NCI-H1436 treated with DMSO at 0.1 percent for 48 hours (cell line): ENCODE measurements at regions not wholly inside any gene's neighbourhood (a gene's known extent, or its start where the extent isn't known, plus 50 kb on each side); places are given as distances from the start of the nearest gene placed in this dataset.
"Not testable (repeated sequence)": the region's sequence is repeated elsewhere in the genome, so short reads cannot be mapped to it uniquely, and the experiment has no call there.

Experiments
- DNase-seq: peaks from one replicate; lab custom pipeline; 2025; lab: John Stamatoyannopoulos, UW

DNA sequence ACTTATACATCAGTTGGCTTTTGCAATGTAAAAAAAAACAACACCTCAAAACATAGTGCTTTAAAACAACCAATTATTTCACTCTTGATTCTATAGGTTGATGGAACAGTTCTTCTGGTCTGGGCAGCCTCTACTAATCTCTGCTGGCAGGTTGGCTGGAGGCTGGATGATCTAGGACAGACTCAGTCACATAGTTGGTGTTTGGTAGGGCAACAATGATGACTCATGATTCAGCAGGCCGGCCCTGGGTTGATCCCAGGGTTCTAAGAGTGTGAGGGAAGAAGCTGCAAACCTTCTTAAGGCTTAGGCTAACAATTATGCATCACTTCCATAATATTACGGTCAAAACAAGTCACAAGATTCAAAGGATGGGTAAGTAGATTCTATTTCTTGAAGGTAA is 558.2 kb downstream of the ZNF674 start:
- DNase-seq, result no peak

DNA sequence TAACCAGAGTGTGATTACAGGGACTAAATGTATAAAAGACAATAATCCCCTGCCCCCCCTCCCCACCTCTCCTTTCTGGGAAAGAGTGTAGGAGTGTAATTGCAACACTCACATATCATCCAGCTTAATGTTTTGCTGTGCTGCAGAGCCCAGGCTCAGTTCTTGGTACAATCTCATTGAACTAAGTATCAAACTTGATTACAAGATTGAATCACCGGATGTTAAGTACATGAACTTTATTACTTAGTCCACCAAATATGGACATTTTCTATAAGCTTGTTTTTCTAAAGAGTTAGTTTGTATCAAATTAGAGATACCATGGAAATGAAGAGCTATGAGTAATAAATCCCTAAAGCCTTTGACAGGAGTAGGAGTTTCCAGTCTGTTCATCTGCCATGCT is 559.1 kb downstream of the ZNF674 start:
- no peak for DNase-seq

DNA sequence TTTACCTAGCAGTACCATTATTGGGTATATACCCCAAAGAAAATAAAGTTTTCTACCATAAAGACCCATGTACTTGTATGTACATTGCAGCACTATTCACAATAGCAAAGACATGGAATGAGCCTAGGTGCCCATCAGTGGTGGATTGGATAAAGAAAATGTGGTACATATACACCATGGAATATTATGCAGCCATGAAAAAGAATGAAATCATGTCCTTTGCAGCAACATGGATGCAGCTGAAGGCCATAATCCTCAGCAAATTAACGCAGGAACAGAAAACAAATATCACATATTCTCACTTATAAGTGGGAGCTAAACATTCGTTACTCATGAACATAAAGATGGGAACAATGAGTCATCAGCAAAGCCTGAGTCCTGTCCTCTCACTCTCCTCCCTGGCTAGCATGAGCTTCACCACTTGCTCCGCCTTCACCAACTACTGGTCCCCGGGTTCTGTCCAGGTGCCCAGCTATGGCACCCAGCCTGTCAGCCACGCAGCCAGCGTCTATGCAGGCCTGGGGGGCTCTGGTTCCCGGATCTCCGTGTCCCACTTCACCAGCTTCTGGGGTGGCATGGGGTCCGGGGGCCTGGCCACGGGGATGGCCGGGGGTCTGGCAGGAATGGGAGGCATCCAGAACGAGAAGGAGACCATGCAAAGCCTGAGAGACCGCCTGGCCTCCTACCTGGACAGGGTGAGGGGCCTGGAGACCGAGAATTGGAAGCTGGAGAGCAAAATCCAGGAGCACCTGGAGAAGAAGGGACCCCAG is 562.1 kb downstream of the ZNF674 start:
- DNase-seq, result not testable (repeated sequence)

DNA sequence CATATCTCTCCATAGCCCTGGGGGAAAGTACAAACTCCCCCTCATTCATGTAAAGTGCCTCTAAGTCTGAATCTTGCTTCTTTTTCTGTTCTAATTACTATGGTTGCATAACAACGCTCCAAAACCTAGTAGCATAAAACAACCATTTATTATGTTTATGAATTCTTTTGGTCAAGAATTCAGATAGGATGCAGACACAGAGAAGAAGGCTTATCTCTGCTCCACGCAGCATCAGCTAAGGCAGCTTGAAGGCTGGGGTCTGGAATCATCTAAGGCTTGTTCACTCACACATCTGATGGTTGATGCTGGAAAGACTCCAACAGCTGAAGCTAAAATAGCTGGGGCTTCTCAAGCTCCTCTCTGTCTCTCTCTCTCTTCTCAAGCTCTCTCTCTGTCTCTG is 564.5 kb downstream of the ZNF674 start:
- no peak for DNase-seq

DNA sequence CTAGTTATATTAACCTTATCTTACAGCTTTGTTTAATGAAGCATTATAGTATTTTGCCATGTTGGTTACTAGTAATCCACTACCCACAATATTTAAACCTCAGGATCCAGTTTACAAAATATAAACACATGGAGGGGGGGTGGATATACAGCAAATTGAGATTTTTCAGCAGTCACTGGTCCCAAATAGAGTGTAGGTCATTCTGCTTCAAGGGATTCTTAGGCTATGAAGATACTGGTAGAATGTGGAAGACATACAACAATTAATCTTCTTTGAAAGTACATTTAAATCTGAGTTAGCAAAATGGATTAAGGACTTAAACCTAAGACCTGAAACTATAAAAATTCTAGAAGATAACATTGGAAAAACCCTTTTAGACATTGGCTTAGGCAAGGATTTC is 569.6 kb downstream of the ZNF674 start:
- no peak for DNase-seq

DNA sequence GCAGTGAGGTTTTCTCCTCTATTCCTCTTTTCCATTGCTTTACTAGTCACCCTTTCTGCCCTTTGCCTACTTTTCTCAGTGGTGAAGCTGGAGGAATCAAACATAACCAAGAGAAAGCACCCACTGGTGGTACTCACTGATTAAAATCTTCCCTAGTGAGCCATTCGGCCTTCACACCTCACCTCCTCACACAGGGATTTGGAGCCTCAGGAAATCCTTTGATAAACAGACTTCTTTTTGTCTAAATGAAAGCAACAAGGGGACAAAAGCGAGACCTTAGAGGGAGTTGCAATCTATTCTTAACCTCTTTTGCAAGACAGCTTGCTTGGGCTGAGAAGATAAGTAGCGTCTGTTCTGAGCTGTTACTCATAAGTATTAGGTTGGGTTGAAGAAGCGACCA is 572.6 kb downstream of the ZNF674 start:
- DNase-seq, result no peak

DNA sequence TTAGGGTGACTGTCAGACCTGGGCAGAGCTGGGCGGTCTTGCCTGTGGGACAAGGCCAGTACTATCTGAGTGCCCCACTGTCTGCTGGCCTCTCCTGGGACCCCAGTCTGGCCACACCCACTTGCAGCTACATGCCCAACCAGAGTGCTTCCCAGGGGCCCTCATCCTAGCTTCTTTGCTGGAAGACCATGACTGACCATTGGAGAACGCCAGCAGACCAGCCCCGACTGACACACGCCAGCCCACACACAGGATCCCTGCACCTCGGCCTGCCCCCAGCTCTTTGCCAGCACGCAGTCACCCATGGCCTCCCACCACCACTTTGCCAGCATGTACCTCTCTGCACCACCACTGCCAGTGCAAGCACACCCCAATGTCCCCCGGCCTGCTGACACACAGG is 585.7 kb downstream of the ZNF674 start:
- DNase-seq, result no peak

DNA sequence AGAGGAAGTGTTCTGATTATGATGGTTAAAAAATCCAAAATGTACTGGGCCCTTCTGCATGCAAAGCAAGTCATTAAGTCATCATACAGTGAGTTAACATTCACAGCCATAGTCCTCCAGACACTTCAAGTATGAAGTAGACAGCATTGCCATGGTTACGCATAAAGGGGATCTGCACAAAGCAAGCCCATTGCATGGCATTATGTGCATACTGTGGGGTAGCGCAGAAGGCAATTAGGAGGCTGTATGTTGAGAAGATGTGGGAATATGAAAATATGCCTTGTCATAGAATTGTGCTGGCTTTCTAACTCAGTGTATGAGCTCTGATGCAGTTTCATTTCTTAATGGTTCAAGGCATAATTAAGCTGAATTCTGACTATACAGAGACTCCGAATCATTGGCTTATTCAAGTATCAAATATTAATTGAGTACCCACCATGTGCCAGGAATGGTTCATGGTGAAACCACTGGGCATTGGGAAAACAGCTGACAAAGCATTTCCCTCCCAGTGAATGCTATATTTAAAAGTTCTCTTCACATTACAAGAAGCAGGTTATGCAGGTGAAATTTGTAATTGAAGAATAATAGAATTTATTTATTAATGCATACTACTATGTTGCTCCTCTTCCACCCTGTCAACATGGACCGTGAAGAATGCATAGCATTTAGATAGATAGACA is 588.9 kb downstream of the ZNF674 start:
- no peak for DNase-seq

DNA sequence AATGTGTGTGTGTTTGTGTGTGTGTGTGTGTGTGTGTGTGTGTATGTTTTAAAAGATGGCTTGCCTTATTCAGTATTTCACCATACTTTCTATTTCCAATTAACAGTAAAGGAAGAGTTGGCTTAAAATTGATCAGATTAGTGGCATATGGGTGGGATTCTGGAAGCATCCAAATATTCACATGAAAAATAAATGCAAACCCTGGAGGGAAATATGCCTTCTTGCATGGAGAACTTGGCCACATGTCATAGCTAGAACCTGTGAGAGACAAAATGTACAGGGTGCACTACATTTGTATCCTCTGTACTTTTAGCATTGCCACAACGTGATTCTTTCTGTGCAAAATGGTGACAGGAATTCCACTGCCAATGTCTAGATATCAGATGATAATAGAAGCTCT is 589.6 kb downstream of the ZNF674 start:
- DNase-seq, result no peak

DNA sequence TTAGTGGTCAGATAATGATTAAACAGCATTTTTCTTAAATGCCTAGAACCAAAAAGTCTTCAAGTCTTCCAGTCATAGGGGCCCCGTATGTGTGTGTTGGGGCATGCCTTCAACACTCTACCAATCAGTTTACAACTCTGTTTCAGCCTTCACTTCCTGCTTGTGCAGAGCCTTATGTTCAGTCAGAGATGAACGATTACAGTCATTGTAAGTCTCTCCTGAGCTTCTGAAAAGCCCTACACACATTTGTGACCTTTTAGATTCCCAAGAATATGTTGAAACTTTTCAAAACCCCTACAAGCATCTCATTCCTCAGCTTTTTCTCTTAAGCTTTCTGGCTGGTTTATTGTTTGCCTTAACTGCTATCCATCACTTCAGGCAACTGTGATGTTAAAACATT is 591.2 kb downstream of the ZNF674 start:
- no peak for DNase-seq

DNA sequence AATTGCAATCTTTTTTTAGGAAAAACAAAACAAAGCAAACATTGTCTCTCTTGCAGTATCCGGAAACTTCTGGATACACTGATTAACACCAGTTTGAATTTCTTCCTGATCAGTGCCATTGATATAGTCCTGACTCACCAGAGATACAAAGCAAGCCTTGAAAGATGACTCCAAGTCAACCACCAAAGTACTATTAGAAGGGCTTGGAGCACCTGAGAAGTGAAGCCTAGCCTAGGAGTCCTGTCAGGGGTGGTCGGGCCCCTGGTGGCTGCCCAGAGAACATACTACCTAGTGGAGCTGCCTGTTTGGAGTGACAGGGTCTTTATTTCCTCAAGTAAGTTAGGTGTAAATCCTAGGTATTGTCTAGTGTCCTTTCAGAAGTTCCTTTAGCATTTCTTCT is 593.2 kb downstream of the ZNF674 start:
- DNase-seq, result no peak

DNA sequence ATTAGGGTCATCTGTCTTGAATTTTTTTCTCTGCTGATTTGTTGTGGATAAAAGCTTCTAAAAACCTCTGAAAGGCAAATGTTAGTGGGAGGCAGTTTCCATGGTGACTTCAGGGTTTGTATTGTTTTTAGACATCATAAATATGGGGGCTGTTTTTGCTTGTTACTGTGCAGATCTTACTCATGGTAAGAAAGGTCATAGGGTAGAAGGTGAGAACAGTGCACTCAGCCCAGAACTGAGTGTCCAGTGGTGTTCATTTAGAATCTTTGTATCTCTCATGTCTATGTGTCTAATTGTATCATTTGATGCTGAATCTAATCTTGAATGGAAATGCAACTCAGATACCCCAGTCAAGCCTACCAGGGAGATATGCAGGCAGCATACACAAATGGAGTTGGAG is 609.8 kb downstream of the ZNF674 start:
- no peak for DNase-seq

DNA sequence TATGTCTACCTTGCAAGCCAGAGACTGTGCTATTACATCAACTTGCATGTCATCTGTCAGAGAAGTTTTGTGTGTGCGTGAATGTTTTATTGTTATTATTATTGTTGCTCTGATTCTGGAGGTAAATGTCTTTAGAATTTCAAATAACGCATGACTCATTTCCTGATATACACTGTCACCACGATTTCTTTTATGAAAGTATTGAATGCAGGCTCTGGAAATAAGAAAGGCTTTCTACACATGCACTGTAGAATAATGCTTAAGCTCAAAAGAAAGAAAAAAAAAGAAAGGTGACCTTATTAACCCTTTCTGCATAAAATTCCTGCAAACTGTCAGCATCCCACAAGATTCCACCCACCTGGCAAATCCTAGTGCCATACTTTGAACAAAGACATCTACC is 632.9 kb downstream of the ZNF674 start:
- DNase-seq, result no peak

DNA sequence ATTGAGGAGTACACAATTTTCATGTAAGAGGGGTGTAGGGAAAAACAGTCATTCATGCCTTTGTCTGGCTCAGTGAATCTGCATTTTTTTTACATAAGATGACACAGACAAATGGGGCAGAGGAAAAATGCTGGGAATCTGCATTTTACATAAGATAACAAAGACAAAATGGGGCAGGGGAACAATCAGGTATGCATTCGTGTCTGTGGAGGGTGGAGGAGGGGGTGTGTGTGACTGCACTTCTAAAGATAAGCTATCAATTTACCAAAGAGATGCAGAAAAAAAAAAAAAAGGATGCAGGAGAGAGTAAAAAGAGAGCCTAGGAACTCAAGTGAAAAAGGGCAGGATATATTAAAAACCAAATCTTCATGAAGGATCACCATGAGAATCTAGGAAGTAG is 637.4 kb downstream of the ZNF674 start:
- no peak for DNase-seq

DNA sequence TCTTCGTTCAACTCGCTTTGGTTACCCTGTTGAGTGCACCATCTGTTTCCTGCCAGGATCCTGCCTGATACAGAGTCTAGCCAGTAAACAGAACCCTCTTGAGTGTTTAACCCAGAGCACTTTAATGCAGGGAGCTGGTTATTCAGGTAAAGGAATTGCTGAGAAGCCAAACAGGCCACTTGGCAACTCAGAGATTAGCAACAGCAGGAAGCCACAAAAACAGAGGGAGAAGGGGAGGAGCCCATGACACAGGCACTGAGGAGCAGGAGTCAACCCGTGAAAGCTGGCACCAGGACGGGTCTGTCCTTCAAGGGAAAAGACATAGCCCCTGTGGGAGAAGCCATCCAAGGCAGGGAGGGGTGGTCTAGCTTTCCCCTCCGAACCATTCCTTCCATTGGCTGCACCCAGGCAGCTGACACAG is 641.4 kb downstream of the ZNF674 start:
- DNase-seq, result no peak

DNA sequence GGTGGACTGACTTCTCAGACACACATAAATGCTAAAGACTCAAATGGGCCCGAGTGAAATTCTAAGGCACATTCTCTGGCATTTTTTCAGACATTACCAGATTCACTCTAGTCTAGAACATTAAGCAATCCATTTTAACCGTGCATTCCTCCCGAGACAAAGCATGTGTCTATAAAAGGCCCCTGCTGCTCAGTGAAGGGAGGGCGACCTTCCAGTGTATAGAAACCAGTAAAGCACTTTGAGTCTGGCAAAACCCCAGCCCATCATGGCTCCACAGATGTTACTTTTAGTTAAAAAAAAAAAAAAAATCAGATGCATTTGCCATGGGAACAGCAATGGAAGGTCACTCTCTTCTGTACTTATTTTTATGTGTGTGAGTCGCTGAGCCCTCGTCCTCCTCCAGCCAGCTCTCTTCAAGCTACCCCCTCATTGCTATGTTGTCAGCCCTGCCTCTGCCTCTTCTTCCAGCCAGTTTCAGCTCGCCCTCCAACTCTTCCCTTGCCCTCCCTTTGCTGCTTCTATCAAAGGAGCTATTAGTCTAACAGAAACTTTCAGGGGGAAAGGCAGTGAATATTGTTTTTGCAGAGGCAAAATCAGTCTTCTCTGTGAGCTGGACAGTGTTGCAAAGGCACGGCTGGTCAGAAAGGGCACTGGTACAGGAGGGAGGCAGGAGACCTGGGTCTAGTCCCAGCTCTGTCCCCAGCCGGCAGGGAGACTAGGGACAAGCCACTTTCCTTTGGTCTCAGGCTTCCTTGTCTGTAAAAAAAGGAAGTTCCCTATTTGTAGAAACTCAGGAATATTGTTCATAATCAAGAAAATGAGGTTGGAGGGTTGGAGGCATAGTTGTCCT is 644.2 kb downstream of the ZNF674 start:
- DNase-seq, result no peak

DNA sequence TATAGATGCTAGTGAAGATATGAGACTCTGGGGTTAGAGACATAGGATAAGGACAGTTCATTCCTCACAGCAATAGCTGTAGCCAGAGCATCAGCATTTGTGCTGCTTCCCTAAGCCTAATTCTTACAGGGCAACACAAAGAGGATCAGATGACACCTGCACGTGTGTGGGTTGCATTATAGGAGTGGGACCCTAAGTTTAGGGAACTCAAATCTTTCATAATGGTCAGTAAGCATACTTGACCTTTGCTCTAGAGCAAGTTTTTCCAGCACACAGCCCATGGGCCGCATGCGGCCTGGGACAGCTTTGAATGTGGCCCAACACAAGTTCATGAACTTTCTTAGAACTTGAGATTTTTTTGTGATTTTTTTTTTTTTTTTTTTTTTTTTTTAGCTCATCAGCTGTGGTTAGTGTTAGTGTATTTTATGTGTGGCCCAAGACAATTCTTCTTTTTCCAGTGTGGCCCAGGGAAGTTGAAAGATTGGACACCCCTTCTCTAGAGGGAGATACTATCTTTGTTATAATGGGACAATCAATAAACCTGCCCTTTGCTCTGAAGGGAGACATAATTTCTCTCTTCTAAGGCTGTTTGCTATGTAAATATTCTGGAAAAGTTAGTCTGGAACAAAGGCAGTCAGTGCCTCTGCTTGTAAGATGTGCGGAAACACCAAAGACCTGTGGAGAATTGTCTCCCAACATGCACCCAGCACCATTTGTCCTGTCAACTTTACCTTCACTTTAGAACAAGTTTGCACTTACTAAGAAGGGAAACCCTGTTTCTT is 650.2 kb downstream of the ZNF674 start:
- DNase-seq, result no peak

DNA sequence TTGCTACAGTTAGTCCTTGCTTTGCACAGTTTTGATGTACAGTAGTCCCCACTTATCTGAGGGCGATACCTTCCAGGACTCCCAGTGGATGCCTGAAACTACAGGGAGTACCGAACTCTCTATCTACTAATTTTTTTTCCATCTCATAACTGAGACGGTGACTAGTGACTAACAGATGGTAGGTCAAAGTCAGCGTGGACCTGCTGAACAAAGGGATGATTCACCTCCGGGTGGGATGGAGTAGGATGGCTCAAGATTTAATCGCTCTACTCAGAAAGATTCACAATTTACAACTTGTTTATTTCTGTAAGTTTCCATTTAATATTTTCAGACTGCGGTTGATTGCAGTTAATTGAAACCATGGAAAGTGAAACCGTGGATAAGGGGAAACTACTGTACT is 655.8 kb downstream of the ZNF674 start:
- DNase-seq, result no peak

DNA sequence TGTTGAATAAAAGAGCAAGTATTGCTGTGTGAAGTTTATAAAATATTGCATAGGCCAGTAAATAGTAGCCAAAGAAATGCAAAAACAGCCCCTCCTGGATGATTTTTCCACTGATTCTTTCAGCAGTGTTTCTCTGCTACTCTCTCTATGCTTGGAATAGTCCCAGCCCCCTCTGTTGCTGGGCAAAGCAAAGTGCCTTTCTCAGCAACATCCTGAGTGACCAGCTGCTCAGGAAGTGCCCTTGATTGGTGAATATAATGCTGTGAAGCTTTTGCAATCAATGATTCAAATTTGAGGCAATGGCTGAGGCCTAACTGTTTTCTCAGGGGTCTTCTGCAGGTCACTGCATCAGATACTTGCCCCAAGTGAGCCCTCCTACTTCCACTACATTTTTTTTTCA is 656.7 kb downstream of the ZNF674 start:
- no peak for DNase-seq

DNA sequence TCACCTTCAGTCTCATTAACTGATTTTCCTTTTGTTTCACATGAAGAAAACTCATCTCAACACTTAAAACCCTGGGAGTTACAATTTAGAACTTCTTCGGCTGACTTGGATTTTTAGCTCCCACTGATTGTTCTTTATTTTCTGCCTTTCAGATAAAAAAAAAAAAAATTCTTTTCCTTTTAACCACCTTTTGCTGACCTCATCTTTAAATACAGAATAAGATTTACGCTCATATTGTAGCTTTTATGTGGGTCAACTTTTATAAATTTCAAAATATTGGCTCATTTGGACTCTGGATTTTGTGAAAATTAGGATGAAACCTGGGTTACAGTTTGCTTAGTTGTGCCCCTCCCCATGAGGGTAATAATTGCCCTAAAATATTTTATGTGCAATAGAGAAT is 659.3 kb downstream of the ZNF674 start:
- DNase-seq, result no peak

DNA sequence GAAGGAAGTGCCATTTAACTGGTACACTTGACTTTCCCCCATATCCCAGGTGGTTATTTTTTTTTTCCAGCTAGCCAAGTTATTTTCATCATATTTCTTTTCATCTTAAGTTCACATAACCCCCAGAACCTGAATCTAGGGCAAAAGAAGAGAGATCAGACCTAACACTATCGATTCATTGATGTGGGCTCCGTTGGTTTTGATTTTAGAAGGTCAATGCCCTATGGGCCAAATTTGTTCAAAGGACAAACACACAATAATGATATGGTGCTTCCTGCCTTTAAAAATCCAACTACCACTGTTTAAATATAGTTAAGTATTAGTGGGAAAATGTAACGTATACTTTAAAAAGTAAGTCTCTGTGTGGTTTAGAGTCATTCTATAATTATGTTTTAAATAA is 665.7 kb downstream of the ZNF674 start:
- no peak for DNase-seq

DNA sequence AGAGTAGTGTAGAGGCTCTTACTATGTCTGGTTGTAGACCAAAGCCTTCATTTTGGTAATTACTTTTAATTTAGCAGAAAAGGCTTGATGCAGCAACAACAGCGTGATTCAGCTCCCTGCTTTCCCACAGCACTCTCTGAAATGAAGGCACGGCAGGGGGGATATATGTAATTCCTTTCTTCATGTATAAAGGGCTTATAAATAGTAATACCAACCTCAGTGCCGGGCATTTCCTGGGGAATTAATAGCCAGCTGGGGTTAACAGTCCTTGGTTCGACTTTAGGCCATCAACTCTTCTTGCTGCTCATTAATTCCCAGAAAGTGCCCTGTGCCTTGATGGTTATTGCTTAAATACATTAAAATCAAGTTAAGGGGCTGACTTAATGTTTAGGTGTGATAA is 669.0 kb downstream of the ZNF674 start:
- DNase-seq, result no peak
